Adrenal gland (tissue), 9 donors: ENCODE measurements at regions not wholly inside any gene's neighbourhood (a gene's known extent, or its start where the extent isn't known, plus 50 kb on each side); places are given as distances from the start of the nearest gene placed in this dataset.

Experiments
- DNase-seq, 7 donors: peaks; one replicate each; pipeline ENCODE4 v3.0.0-alpha.2; 2019 to 2020
- H3K27ac ChIP-seq, 5 donors: fragments of 200-600 bp; sonication (generic) in 4 of 5; 1 replicate in 3 of 5; 2 replicates in 2 of 5; pipeline versions ENCODE4 v1.5.1 to v1.8.0; 2016 to 2020; ENCODE audit warnings: mild to moderate bottlenecking in 1 of 5
- H3K27me3 ChIP-seq: fragments of 200-600 bp; 2 replicates; pipeline ENCODE4 v1.8.0; 2021
- H3K36me3 ChIP-seq, 2 donors: fragments of 200-600 bp; replicated peaks in 1 of 2; 1 replicate in 1 of 2; 2 replicates in 1 of 2; pipeline versions ENCODE4 v1.5.1 to v1.8.0; 2018 to 2022
- H3K4me1 ChIP-seq, 2 donors: fragments of 200-600 bp; replicated peaks in 1 of 2; 1 replicate in 1 of 2; 2 replicates in 1 of 2; pipeline versions ENCODE4 v1.5.1 to v1.8.0; 2018 to 2021
- H3K4me3 ChIP-seq, 4 donors: fragments of 200-600 bp; sonication (generic) in 3 of 4; one replicate each; pipeline ENCODE4 v1.5.1; 2016 to 2018
- H3K9me3 ChIP-seq, 3 donors: fragments of 200-600 bp; sonication (generic) in 1 of 3; replicated peaks in 1 of 3; 1 replicate in 2 of 3; 2 replicates in 1 of 3; pipeline versions ENCODE4 v1.5.1 to v1.8.0; 2016 to 2021
- POLR2A ChIP-seq, 2 donors: fragments of 450-650 bp; IDR thresholded peaks; one replicate each; pipeline ENCODE4 v1.6.1; 2017; ENCODE audit warnings: antibody characterized with exemption in 2 of 2, mild to moderate bottlenecking in 2 of 2, moderate library complexity in 1 of 2
- WGBS, 4 donors: extraction: QIAGEN DNeasy Blood & Tissue Kit in 2 of 4; methylation state at CpG; one replicate each; pipeline versions ENCODE4 v1.1.5 to v1.1.7; 2013 to 2017; 5-methylcytosine and 5-hydroxymethylcytosine counted together
- intact Hi-C, 2 donors: fragments of 100-400 bp; cut with DNase I; formaldehyde crosslinking; loops; one replicate each; pipeline versions ENCODE4 v1.14.1 to v1.15.0; 2022 to 2023
- TF ChIP-seq, protein P1 (sequence below), 6 experiments: fragments of 450-650 bp in 4 of 6; fragments of 200-600 bp in 2 of 6; sonication (generic) in 1 of 6; IDR thresholded peaks; 1 replicate in 5 of 6; 2 replicates in 1 of 6; pipeline versions ENCODE4 v1.5.1 to v1.8.0; 2016 to 2021; ENCODE audit warnings: antibody characterized with exemption in 6 of 6, mild to moderate bottlenecking in 2 of 6, moderate library complexity in 1 of 6
- donor health status: healthy with polysubstance abuse.
- donor health status: Bipolar disorder and iron deficiency.
- donor health status: DM: yes; HTN: yes; CAD: no.
- donor health status: DM: no; HTN: no; CAD: no.
- donor health status: DM: no; HTN: no; CAD: no.

DNA sequence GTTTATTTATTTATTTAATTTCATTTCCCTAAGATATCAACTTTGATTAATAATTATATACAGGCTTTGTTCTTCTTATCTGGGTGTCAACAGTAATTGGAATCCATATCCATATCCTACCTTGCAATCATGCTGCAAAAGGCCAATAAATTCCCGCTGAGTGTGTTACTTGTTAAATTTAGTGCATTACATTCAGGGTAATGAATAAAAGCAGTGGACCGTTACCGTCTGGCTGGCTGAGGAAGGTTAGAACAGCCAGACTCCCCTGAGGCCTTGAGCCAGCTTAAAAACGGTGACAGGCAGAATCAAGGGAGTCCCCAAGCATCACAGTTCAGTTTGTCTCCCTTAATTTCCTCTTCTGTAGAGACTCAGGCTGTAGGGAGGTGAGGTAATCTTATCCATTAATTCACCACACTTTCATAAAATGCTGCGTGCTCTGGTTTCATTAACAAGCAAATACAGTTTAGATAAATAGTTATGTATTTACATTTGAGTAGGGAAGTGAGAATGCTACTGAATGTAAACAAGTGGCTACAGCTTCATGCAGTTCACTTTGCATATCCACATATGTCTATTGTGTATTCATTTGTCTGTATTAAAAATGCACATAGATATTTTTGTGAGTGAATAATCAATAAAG lies 888.2 kb upstream of the CXADR start:
- TF ChIP-seq POLR2A (IDR thresholded peaks at IDR 0.05): no peak
- TF ChIP-seq, protein P1, sequence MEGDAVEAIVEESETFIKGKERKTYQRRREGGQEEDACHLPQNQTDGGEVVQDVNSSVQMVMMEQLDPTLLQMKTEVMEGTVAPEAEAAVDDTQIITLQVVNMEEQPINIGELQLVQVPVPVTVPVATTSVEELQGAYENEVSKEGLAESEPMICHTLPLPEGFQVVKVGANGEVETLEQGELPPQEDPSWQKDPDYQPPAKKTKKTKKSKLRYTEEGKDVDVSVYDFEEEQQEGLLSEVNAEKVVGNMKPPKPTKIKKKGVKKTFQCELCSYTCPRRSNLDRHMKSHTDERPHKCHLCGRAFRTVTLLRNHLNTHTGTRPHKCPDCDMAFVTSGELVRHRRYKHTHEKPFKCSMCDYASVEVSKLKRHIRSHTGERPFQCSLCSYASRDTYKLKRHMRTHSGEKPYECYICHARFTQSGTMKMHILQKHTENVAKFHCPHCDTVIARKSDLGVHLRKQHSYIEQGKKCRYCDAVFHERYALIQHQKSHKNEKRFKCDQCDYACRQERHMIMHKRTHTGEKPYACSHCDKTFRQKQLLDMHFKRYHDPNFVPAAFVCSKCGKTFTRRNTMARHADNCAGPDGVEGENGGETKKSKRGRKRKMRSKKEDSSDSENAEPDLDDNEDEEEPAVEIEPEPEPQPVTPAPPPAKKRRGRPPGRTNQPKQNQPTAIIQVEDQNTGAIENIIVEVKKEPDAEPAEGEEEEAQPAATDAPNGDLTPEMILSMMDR (IDR thresholded peaks at IDR 0.05): no peak
- Histone ChIP-seq H3K9me3 (no peaks in the 10 kb centered on the region), H3K27me3 (no peaks in the 10 kb centered on the region), H3K36me3 (no peaks in the 10 kb centered on the region), H3K27ac (no peak overlapping the region), H3K4me3 (no peak overlapping the region), H3K4me1 (no peaks in the 10 kb centered on the region)
- no peak for DNase-seq
- WGBS, 4 donors: 62 to 79% (median 71%) methylated on average over 5 of the region's 5 CpGs
- intact Hi-C loops: no loop called here

DNA sequence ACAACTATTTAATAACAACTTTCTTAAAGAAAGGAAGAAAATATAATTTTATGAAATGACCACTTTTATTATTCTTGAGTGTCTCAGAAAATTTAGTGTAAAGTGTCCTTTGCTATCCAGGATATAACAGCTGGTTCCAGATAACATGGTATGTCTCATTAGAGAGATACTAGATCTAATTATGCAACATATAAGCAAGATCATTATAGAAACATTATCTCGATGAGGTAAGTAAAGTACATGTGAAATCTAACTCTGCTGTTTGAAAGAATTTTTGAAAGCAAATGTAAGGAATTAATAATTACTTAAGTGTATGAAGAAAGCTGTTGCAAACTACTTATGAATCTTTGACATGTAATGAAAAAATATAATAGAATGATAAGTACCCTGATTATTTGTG lies 887.4 kb upstream of the CXADR start:
- no peak overlapping the region for H3K27ac ChIP-seq
- no peaks in the 10 kb centered on the region for H3K36me3 ChIP-seq
- TF ChIP-seq, protein P1 (IDR thresholded peaks at IDR 0.05): no peak
- TF ChIP-seq POLR2A (IDR thresholded peaks at IDR 0.05): no peak
- DNase-seq: no peak
- H3K4me3 ChIP-seq: no peak overlapping the region
- no peaks in the 10 kb centered on the region for H3K27me3 ChIP-seq
- H3K9me3 ChIP-seq: no peaks in the 10 kb centered on the region
- intact Hi-C loops: no loop called here
- H3K4me1 ChIP-seq: no peaks in the 10 kb centered on the region
- WGBS, 4 donors: 55 to 83% (median 79%) methylated on average over 1 of the region's 1 CpG

DNA sequence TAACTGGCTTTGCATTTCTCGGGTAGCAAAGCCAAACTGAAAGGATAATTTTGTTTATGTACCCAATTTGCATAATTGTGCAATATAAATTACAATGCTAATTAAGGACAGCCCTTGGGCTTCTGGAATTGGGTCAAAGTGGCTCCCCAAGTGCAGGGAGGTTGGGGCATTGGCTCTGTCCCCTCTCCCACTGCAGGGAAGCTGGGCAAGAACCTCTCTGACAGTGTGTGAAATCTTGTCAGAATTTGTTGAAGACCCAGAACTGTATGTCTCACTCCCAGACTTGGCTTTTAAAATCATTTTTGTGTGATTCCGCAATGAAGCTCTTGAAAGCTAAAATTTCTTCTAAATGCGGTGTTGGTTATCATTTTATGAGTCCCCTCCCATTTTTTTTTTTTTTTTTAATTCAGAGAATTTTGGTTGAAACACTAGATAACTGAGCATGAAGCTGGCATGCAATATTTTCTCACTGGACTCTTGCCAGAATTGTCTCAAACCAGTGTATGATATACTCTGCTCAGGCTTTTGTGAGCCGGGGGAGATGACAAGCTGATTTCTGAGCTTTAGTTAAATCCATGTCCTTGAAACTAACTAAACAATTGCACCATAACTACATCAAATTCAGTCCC lies 878.9 kb upstream of the CXADR start:
- 57 to 65% (median 64%) methylated on average over 4 of the region's 4 CpGs for WGBS, 4 donors
- no peak overlapping the region for H3K27ac ChIP-seq
- H3K27me3 ChIP-seq: no peaks in the 10 kb centered on the region

DNA sequence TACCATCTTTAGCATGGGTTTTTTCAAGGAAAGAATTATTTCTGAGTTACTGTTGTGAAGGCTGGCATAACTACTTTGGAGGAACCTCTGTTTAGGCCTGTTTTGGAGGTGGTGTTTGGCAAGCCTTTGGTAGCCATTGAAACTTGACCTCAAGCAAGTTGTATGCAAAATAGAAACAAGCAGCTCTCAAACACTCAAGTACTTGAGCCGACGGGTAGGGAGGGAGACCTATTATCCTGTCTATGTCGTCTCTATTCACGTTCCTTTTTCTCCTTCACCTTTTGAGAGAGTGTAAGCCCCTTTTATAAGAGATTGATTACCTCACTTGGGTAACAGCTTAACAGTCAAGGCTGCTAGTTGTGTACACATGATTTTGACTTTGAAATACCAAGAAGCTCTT lies 878.3 kb upstream of the CXADR start:
- no peaks in the 10 kb centered on the region for H3K27me3 ChIP-seq
- TF ChIP-seq, protein P1 (IDR thresholded peaks at IDR 0.05): no peak
- TF ChIP-seq POLR2A (IDR thresholded peaks at IDR 0.05): no peak
- no peak overlapping the region for H3K27ac ChIP-seq
- no peaks in the 10 kb centered on the region for H3K36me3 ChIP-seq
- 71 to 95% (median 86%) methylated on average over 4 of the region's 4 CpGs for WGBS, 4 donors
- intact Hi-C loops: no loop called here
- no peak overlapping the region for H3K4me3 ChIP-seq
- no peak for DNase-seq
- H3K4me1 ChIP-seq: peaks cover 0 to 10% of the 10 kb centered on the region in 2 donors
- H3K9me3 ChIP-seq: no peaks in the 10 kb centered on the region

More for the DNA sequence above, 878.9 kb upstream of the CXADR start:
- Histone ChIP-seq H3K9me3 (no peaks in the 10 kb centered on the region), H3K36me3 (no peaks in the 10 kb centered on the region), H3K4me3 (no peak overlapping the region), H3K4me1 (peaks cover 0 to 10% of the 10 kb centered on the region in 2 donors)
- intact Hi-C loops: no loop called here
- peak in 2 of 7 donors; percentile 15 to 18 for DNase-seq
- TF ChIP-seq, protein P1 (IDR thresholded peaks at IDR 0.05): no peak
- TF ChIP-seq POLR2A (IDR thresholded peaks at IDR 0.05): no peak
